H1 (cell line): ENCODE measurements at regions not wholly inside any gene's neighbourhood (a gene's known extent, or its start where the extent isn't known, plus 50 kb on each side); places are given as distances from the start of the nearest gene placed in this dataset.

ENCODE experiments used
- CHD1 ChIP-seq: IDR thresholded peaks from 2 replicates; pipeline ENCODE4 v1.6.1; 2012; ENCODE audit warnings: low read depth, low read length, improper control_type of control experiment
- CHD7 ChIP-seq: fragments of 300-600 bp; sonication (generic); IDR thresholded peaks from 2 replicates; pipeline ENCODE4 v1.7.1; 2012; ENCODE audit warnings: low read length, moderate library complexity, mild to moderate bottlenecking, inconsistent platforms; ENCODE audit not compliant: insufficient replicate concordance
- EGR1 ChIP-seq: IDR thresholded peaks from 2 replicates; pipeline ENCODE4 v1.6.1; 2011; ENCODE audit warnings: low read depth, low read length, borderline replicate concordance
- EZH2 ChIP-seq: fragments of 200-600 bp; sonication (generic); IDR thresholded peaks from 2 replicates; pipeline ENCODE4 v1.7.1; 2012; ENCODE audit warnings: low read depth, mild to moderate bottlenecking, moderate library complexity, low read length, inconsistent platforms; ENCODE audit not compliant: severe bottlenecking
- FOSL1 ChIP-seq: IDR thresholded peaks from 2 replicates; pipeline ENCODE4 v1.6.1; 2011; ENCODE audit warnings: mild to moderate bottlenecking, low read depth, low read length, moderate library complexity; ENCODE audit not compliant: insufficient read depth
- KDM4A ChIP-seq: IDR thresholded peaks from one replicate; pipeline ENCODE4 v1.7.1; 2012; ENCODE audit warnings: low read depth, mild to moderate bottlenecking, moderate library complexity, low read length, inconsistent platforms; ENCODE audit not compliant: severe bottlenecking
- MAX ChIP-seq: IDR thresholded peaks from 2 replicates; pipeline ENCODE4 v1.6.1; 2012; ENCODE audit warnings: inconsistent platforms
- SIN3A ChIP-seq, 2 experiments: IDR thresholded peaks in 1 of 2; conservative IDR thresholded peaks in 1 of 2; 2 replicates each; pipeline ENCODE4 v1.6.1; 2011 to 2012; ENCODE audit warnings: low read length in 2 of 2, improper control_type of control experiment in 1 of 2, low read depth in 1 of 2, mild to moderate bottlenecking in 1 of 2
- SP1 ChIP-seq: IDR thresholded peaks from 2 replicates; pipeline ENCODE4 v1.6.1; 2011; ENCODE audit warnings: low read depth, low read length
- TAF7 ChIP-seq: optimal IDR thresholded peaks from 2 replicates; pipeline ENCODE3; 2011; ENCODE audit warnings: low read depth, mild to moderate bottlenecking, inconsistent platforms, low read length, moderate library complexity, borderline replicate concordance

GRCh38 chr1:68615312-68615711 is 118.4 kb upstream of the DEPDC1 start (continued):
- no peak for TF ChIP-seq SIN3A (conservative IDR thresholded peaks at IDR 0.05 in 1 of 2, IDR thresholded peaks at IDR 0.05 in 1 of 2; ENCODE audit: low read depth in 1 of 2, low read length in 2 of 2)
- no peak for TF ChIP-seq EZH2
- no peak for TF ChIP-seq KDM4A
- TF ChIP-seq CHD7, result no peak
- TF ChIP-seq SP1, result no peak
- TF ChIP-seq CHD1, result no peak
- TF ChIP-seq FOSL1, result no peak
- TF ChIP-seq MAX, result no peak
- no peak for TF ChIP-seq TAF7
- TF ChIP-seq EGR1, result peak; percentile 42; the same call in 1 of the 2 replicates
